Right lung (tissue), 2 donors: ENCODE measurements at regions not wholly inside any gene's neighbourhood (a gene's known extent, or its start where the extent isn't known, plus 50 kb on each side); places are given as distances from the start of the nearest gene placed in this dataset.
A peak's percentile ranks its signal among the peaks of the same experiment; 100 is the strongest.

Experiments used
- DNase-seq, 2 donors: peaks; one replicate each; pipeline ENCODE4 v3.0.0-alpha.2; 2013

- DNase-seq: no peak
Observed at GRCh38 chr15:38857814-38858213, 293.2 kb upstream of the RASGRP1 start.

GRCh38 chr15:38859574-38859973, 295.0 kb upstream of the RASGRP1 start:
- DNase-seq: no peak

- DNase-seq: no peak
Observed at GRCh38 chr15:38860253-38860652, 295.6 kb upstream of the RASGRP1 start.

- no peak for DNase-seq
Observed at GRCh38 chr15:38860674-38861073, 296.1 kb upstream of the RASGRP1 start.

GRCh38 chr15:38861108-38861507, 296.5 kb upstream of the RASGRP1 start:
- DNase-seq: no peak

- no peak for DNase-seq
Observed at GRCh38 chr15:38862099-38862498, 297.5 kb upstream of the RASGRP1 start.

GRCh38 chr15:38863381-38863780, 298.8 kb upstream of the RASGRP1 start:
- DNase-seq: no peak

GRCh38 chr15:38864122-38864521, 299.5 kb upstream of the RASGRP1 start:
- no peak for DNase-seq

- no peak for DNase-seq
Observed at GRCh38 chr15:38864827-38865581, 300.4 kb upstream of the RASGRP1 start.

GRCh38 chr15:38867556-38867955, 302.9 kb upstream of the RASGRP1 start:
- no peak for DNase-seq

- no peak for DNase-seq
Observed at GRCh38 chr15:38868326-38869114, 303.9 kb upstream of the RASGRP1 start.

GRCh38 chr15:38871638-38872037, 307.0 kb upstream of the RASGRP1 start:
- DNase-seq: no peak

GRCh38 chr15:38872732-38873131, 308.1 kb upstream of the RASGRP1 start:
- DNase-seq: no peak

GRCh38 chr15:38873158-38873557, 308.5 kb upstream of the RASGRP1 start:
- DNase-seq: no peak

- DNase-seq: no peak
Observed at GRCh38 chr15:38874464-38874863, 309.9 kb upstream of the RASGRP1 start.

- DNase-seq: no peak
Observed at GRCh38 chr15:38876211-38876610, 311.6 kb upstream of the RASGRP1 start.

- no peak for DNase-seq
Observed at GRCh38 chr15:38876621-38877020, 312.0 kb upstream of the RASGRP1 start.

- DNase-seq: no peak
Observed at GRCh38 chr15:38877471-38877870, 312.9 kb upstream of the RASGRP1 start.

- DNase-seq: no peak
Observed at GRCh38 chr15:38878026-38878425, 313.4 kb upstream of the RASGRP1 start.

- no peak for DNase-seq
Observed at GRCh38 chr15:38878926-38879325, 314.3 kb upstream of the RASGRP1 start.

GRCh38 chr15:38879909-38880471, 315.4 kb upstream of the RASGRP1 start:
- DNase-seq: peak; percentile 78 to 83

GRCh38 chr15:38882221-38882620, 317.6 kb upstream of the RASGRP1 start:
- DNase-seq: no peak

GRCh38 chr15:38883987-38884386, 319.4 kb upstream of the RASGRP1 start:
- DNase-seq: no peak
